HepG2 (cell line): ENCODE measurements at regions not wholly inside any gene's neighbourhood (a gene's known extent, or its start where the extent isn't known, plus 50 kb on each side); places are given as distances from the start of the nearest gene placed in this dataset.

ENCODE experiments used
- CREB3 ChIP-seq: sonication (generic); formaldehyde crosslinking; IDR thresholded peaks from 2 replicates; pipeline ENCODE4 v1.5.0; 2020; ENCODE audit warnings: missing genetic modification reagents
- EZH2 ChIP-seq: conservative IDR thresholded peaks from 2 replicates; pipeline ENCODE4 v1.6.1; 2012; ENCODE audit warnings: mild to moderate bottlenecking, low read depth, low read length, moderate library complexity
- SP5 ChIP-seq: IDR thresholded peaks from 2 replicates; pipeline ENCODE4 v1.6.1; 2016; ENCODE audit warnings: low read depth, borderline replicate concordance
- TF ChIP-seq, protein P1 (sequence below): IDR thresholded peaks from 2 replicates; pipeline ENCODE4 v1.6.1; 2016

- TF ChIP-seq, protein P1, sequence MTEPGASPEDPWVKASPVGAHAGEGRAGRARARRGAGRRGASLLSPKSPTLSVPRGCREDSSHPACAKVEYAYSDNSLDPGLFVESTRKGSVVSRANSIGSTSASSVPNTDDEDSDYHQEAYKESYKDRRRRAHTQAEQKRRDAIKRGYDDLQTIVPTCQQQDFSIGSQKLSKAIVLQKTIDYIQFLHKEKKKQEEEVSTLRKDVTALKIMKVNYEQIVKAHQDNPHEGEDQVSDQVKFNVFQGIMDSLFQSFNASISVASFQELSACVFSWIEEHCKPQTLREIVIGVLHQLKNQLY, result no peak
- TF ChIP-seq SP5 (no peak), CREB3 (CRISPR knock-in tag) (no peak), EZH2 (no peak)
These were observed 1861.7 kb upstream of the SEL1L start for GRCh38 chr14:83395321-83395720.
